ENCODE measurements at regions not wholly inside any gene's neighbourhood (a gene's known extent, or its start where the extent isn't known, plus 50 kb on each side); places are given as distances from the start of the nearest gene placed in this dataset.

DNA sequence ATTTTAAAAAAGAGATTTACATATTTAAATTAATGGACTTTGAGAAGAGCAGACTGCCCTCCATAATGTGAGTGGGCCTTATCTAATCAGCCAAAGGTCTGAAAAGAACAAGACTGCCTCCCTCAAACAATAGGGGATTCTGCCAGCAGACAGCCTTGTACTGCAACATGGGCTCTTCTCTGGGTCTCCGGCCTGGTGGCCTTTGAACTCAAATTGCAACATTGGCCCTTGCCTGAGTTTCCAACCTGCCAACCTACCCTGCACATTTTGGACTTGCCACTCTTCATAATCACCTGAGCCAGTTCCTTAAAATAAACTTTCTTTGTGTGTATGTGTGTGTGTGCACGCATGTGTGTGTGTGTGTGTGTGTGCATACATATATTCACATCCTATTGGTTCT, 90.8 kb upstream of the OTUD4 start:
- TF ChIP-seq, protein P1, sequence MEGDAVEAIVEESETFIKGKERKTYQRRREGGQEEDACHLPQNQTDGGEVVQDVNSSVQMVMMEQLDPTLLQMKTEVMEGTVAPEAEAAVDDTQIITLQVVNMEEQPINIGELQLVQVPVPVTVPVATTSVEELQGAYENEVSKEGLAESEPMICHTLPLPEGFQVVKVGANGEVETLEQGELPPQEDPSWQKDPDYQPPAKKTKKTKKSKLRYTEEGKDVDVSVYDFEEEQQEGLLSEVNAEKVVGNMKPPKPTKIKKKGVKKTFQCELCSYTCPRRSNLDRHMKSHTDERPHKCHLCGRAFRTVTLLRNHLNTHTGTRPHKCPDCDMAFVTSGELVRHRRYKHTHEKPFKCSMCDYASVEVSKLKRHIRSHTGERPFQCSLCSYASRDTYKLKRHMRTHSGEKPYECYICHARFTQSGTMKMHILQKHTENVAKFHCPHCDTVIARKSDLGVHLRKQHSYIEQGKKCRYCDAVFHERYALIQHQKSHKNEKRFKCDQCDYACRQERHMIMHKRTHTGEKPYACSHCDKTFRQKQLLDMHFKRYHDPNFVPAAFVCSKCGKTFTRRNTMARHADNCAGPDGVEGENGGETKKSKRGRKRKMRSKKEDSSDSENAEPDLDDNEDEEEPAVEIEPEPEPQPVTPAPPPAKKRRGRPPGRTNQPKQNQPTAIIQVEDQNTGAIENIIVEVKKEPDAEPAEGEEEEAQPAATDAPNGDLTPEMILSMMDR (IDR thresholded peaks at IDR 0.05): no peak

DNA sequence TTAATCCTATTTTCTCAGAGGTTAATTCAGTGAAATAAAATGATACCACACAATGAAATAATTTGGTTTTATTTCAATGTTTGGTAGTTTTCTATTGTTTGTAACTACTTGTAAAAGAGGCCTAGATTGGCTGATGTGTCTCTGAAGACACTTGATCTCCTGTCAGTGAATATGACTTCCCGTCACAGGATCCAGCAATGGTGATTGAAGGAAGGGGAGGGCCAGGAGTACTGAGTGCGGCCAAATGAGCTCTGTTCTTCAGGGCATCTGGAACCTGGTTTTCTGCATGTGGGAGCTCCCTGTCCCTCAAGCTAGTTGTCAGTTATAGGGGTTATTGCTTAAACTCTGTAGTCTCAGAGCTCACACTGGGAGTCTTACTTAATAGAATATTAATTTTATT, 86.5 kb upstream of the OTUD4 start:
- TF ChIP-seq, protein P1 (IDR thresholded peaks at IDR 0.05): no peak

DNA sequence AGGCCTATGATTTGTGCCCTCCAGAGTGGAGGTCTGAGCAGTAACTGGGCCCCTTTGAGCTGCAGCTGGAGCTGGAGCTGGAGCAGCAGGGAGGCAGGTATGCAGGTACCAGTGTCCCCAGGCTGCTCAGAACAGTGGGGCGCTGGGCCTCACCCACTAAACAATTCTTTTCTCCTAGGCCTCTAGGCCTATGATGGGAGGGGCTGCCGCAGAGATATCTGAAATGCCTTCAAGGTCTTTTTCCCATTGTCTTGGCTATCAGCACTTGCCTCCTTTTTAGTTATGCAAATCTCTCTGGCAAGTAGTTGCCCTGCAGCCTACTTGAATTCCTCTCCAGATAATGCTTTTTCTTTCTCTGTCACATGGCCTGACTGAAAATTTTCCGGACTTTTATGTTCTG, 79.7 kb upstream of the OTUD4 start:
- TF ChIP-seq, protein P1 (IDR thresholded peaks at IDR 0.05): no peak

DNA sequence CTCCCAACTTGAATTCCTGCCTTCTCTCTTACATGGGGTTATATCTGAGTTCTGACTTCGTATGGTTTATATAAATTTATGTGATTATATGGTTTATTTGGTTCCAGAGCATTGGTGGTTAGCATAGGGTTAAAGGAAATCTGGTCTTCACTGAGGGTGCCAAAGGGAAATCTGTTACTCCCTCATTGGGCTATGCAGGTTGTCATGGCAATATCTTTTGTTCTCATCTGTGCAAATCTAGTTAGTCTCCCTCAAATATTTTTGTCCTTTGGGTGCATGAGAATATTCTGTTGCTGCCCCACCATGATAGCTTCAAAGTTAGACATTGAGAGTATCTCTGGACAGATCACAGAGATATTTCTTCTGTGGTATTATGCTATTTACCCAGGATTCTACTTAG, 71.8 kb upstream of the OTUD4 start:
- TF ChIP-seq, protein P1 (IDR thresholded peaks at IDR 0.05): no peak

DNA sequence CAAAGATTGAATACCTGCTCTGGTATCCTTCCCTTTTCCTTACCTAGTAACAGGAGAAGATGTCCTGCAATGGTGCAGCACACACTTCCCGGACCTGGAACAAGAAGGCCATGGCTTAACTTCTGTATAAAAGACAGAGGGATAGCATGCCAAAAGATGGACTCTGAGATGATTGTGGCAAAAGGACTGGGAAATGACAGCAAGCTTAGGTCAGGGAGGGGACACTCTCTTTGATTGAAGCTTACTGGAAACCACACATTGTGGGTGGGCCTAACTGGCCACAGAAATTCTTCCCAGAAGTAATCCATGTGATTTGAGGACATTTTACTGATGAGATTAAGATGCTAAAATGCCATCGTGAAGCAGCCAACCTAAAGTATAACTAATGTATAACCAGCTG, 71.0 kb upstream of the OTUD4 start:
- TF ChIP-seq, protein P1 (IDR thresholded peaks at IDR 0.05): no peak

DNA sequence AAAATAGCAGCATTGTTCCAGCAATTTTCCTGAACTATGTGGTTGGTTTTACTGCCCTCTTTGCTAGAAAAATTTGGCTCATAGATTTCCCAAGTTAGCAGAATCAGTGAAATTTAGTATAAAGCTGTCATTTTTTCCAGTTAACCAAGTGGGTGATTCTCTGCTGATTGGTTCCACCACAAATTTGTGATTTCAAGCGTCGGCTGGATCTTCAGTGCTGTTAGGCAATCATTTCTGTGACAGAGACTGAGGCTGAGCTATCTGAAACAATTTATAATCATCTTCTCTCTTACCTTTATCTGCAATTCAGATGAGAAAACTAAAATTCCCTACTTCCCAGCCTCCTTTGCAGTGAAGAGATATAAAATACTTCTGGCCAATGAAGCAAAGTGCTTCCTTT, 68.6 kb upstream of the OTUD4 start:
- TF ChIP-seq, protein P1 (IDR thresholded peaks at IDR 0.05): no peak

DNA sequence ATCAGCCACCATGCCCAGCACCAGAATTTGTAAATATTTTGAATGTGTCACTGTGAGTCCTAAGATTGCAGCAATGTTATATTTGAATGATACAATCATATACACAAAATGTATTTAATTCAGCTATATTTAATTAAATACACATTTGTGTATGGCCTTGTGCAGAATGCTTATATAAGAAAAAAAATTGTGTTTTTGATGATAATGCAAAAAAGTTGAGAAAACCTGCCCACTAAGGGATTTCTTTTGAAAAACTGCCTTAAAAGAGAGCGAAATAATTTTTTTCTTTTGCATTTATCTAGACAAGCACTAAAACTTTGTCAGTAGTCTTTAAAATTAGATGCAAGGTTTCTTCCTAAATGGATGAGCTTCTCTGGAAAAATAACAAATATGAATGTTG, 68.1 kb upstream of the OTUD4 start:
- TF ChIP-seq, protein P1 (IDR thresholded peaks at IDR 0.05): no peak

DNA sequence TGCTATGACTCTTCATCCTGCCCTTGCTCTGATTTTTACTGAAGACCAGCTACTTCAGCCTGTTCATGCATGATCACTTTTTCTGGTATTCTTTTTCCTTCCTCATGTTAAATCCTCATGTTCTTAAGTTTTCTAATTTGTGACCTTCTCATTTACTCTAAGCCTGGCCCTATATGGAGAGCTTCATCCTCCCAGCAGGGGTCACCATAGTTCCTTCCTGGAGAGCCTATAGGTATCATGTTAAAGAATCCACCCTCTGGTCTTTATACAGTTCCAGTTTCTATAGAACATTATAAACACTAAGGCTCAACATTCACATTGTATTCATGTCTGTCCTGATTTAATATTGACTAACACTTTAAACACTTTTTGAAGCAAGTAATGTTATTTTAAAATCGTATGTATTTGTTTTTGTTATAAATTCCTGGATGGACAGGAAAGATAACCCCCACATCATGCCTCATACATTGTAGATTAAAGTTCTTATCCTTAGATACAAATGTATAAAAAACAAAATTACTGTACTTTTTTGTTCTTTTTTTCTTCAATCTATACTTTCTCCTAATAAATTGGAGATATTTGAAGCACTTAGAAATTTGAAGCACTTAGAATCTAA, 53.8 kb upstream of the OTUD4 start:
- TF ChIP-seq, protein P1 (IDR thresholded peaks at IDR 0.05): peak; percentile 80

Measured in LNCAP (cell line).